ENCODE measurements at regions not wholly inside any gene's neighbourhood (a gene's known extent, or its start where the extent isn't known, plus 50 kb on each side); places are given as distances from the start of the nearest gene placed in this dataset.

- TF ChIP-seq CTCF (IDR thresholded peaks at IDR 0.05; ENCODE audit: low read depth, low read length): no peak
- Histone ChIP-seq H3K4me1 (no peaks in the 10 kb centered on the region), H3K4me3 (ENCODE audit: low read depth, low read length) (no peak overlapping the region), H3K27me3 (no peaks in the 10 kb centered on the region), H3K36me3 (no peaks in the 10 kb centered on the region), H3K9me3 (no peaks in the 10 kb centered on the region)
- no peak for DNase-seq
Observed at GRCh38 chr2:176490061-176490861, 221.0 kb downstream of the MTX2 start.

- H3K27me3 ChIP-seq: no peaks in the 10 kb centered on the region
- H3K4me1 ChIP-seq: no peaks in the 10 kb centered on the region
- no peaks in the 10 kb centered on the region for H3K36me3 ChIP-seq
- DNase-seq: no peak
- no peaks in the 10 kb centered on the region for H3K9me3 ChIP-seq
- TF ChIP-seq CTCF (IDR thresholded peaks at IDR 0.05; ENCODE audit: low read depth, low read length): no peak
- H3K4me3 ChIP-seq (ENCODE audit: low read depth, low read length): no peak overlapping the region
Observed at GRCh38 chr2:176491172-176491904, 222.1 kb downstream of the MTX2 start.

- TF ChIP-seq CTCF (IDR thresholded peaks at IDR 0.05; ENCODE audit: low read depth, low read length): no peak
- no peak for DNase-seq
- Histone ChIP-seq H3K27me3 (no peaks in the 10 kb centered on the region), H3K9me3 (no peaks in the 10 kb centered on the region), H3K4me1 (no peaks in the 10 kb centered on the region), H3K36me3 (no peaks in the 10 kb centered on the region), H3K4me3 (ENCODE audit: low read depth, low read length) (no peak overlapping the region)
Observed at GRCh38 chr2:176492583-176492982, 223.3 kb downstream of the MTX2 start.

- Histone ChIP-seq H3K4me3 (ENCODE audit: low read depth, low read length) (no peak overlapping the region), H3K9me3 (no peaks in the 10 kb centered on the region), H3K4me1 (no peaks in the 10 kb centered on the region), H3K27me3 (no peaks in the 10 kb centered on the region), H3K36me3 (no peaks in the 10 kb centered on the region)
- no peak for DNase-seq
- TF ChIP-seq CTCF (IDR thresholded peaks at IDR 0.05; ENCODE audit: low read depth, low read length): no peak
Observed at GRCh38 chr2:176493226-176493825, 224.1 kb downstream of the MTX2 start.

GRCh38 chr2:176493909-176494308, 224.7 kb downstream of the MTX2 start:
- Histone ChIP-seq H3K27me3 (no peaks in the 10 kb centered on the region), H3K36me3 (no peaks in the 10 kb centered on the region), H3K4me3 (ENCODE audit: low read depth, low read length) (no peak overlapping the region), H3K4me1 (no peaks in the 10 kb centered on the region), H3K9me3 (no peaks in the 10 kb centered on the region)
- no peak for TF ChIP-seq CTCF (IDR thresholded peaks at IDR 0.05; ENCODE audit: low read depth, low read length)
- no peak for DNase-seq
